ENCODE measurements at regions not wholly inside any gene's neighbourhood (a gene's known extent, or its start where the extent isn't known, plus 50 kb on each side); places are given as distances from the start of the nearest gene placed in this dataset.

GRCh38 chr10:2679646-2680045, 387.7 kb upstream of the PFKP start:
- Histone ChIP-seq H2AK9ac (replicated peaks; ENCODE audit: low read depth, low read length, poor library complexity) (no peak overlapping the region), H4K20me1 (ENCODE audit: insufficient read depth, low read length) (no peaks in the 10 kb centered on the region), H4K8ac (ENCODE audit: low read depth in 2 of 2, low read length in 2 of 2) (no peak overlapping the region), H2BK120ac (ENCODE audit: low read depth, low read length) (no peak overlapping the region), H2BK5ac (ENCODE audit: low read depth, low read length, poor library complexity, severe bottlenecking) (no peak overlapping the region), H3K27me3 (ENCODE audit: control insufficient read depth, insufficient read depth, low read length) (no peaks in the 10 kb centered on the region), H3K9me3 (ENCODE audit: control insufficient read depth, insufficient read depth, low read length) (peaks cover 32% of the 10 kb centered on the region), H3K4me3 (ENCODE audit: insufficient read depth, low read depth, low read length) (no peak overlapping the region), H3K23ac (ENCODE audit: low read depth, low read length) (no peak overlapping the region), H3K14ac (replicated peaks; ENCODE audit: low read depth, low read length) (no peak overlapping the region), H3K79me1 (ENCODE audit: low read depth in 1 of 2, low read length in 2 of 2) (no peaks in the 10 kb centered on the region), H3K4me2 (ENCODE audit: low read depth, low read length) (no peak overlapping the region), H3K36me3 (ENCODE audit: control insufficient read depth, insufficient read depth, low read length) (no peaks in the 10 kb centered on the region), H2BK20ac (ENCODE audit: low read depth, low read length) (no peak overlapping the region), H2BK15ac (ENCODE audit: low read depth, low read length) (no peak overlapping the region), H3K9ac (ENCODE audit: low read depth, low read length) (no peak overlapping the region), H3K9me1 (ENCODE audit: insufficient read depth, low read length) (no peaks in the 10 kb centered on the region), H3K4me1 (ENCODE audit: control insufficient read depth, insufficient read depth, low read length) (no peaks in the 10 kb centered on the region), H4K5ac (ENCODE audit: low read depth, low read length) (no peak overlapping the region), H3K56ac (ENCODE audit: extremely low read depth, insufficient read depth, low read length) (no peak overlapping the region), H2AK5ac (ENCODE audit: low read depth, low read length) (no peak overlapping the region), H3K18ac (ENCODE audit: low read depth, low read length) (no peak overlapping the region), H2AFZ (replicated peaks; ENCODE audit: low read length, poor library complexity) (no peak overlapping the region), H4K91ac (ENCODE audit: insufficient read depth, low read depth, low read length) (no peak overlapping the region), H3K27ac (ENCODE audit: insufficient read depth, low read length) (no peak overlapping the region), H3K4ac (ENCODE audit: low read depth, low read length) (no peak overlapping the region)
- ChIA-PET CTCF (no interaction called here), POLR2A (ENCODE audit: unreplicated experiment) (no interaction called here)
- in situ Hi-C loops (cut with MboI; ENCODE audit: low sequenced_read_pairs), result no loop called here
- dilution Hi-C loops (cut with HindIII; ENCODE audit: low sequenced_read_pairs, unreplicated experiment), result no loop called here
- 59% methylated on average over 8 of the region's 12 CpGs; no CpG with 5 or more reads in 1 of the 2 experiments for WGBS, 2 experiments (ENCODE audit: extremely low coverage in 2 of 2, insufficient read length in 1 of 2)
- intact Hi-C loops (cut with micrococcal nuclease), result no loop called here
- DNase-seq, result no peak
- ATAC-seq (ENCODE audit: low read depth), result no peak
- BruUV-seq (replicated peaks), result no TSS peak
- TF ChIP-seq RAD21 (IDR thresholded peaks at IDR 0.05; ENCODE audit: low read length) (no peak), ELK1 (IDR thresholded peaks at IDR 0.05; ENCODE audit: borderline replicate concordance, low read depth, low read length) (no peak), MAZ (IDR thresholded peaks at IDR 0.05; ENCODE audit: borderline replicate concordance, low read depth, low read length) (no peak), BHLHE40 (IDR thresholded peaks at IDR 0.05; ENCODE audit: low read depth, low read length) (no peak), NFE2L2 (IDR thresholded peaks at IDR 0.05; ENCODE audit: low read depth, low read length) (no peak), MXI1 (IDR thresholded peaks at IDR 0.05; ENCODE audit: borderline replicate concordance, low read depth, low read length) (no peak), USF2 (IDR thresholded peaks at IDR 0.05; ENCODE audit: low read depth, low read length) (no peak), SMC3 (IDR thresholded peaks at IDR 0.05; ENCODE audit: low read depth, low read length) (no peak), MAFK (IDR thresholded peaks at IDR 0.05; ENCODE audit: low read depth, low read length) (no peak), CTCF (conservative IDR thresholded peaks at IDR 0.05; ENCODE audit: low read depth, low read length) (no peak), FOS (IDR thresholded peaks at IDR 0.05; ENCODE audit: low read depth, low read length) (no peak), CHD1 (IDR thresholded peaks at IDR 0.05; ENCODE audit: low read depth, low read length) (no peak), CEBPB (IDR thresholded peaks at IDR 0.05; ENCODE audit: low read depth, low read length) (no peak), RCOR1 (IDR thresholded peaks at IDR 0.05; ENCODE audit: insufficient replicate concordance, low read length) (no peak), POLR2A (IDR thresholded peaks at IDR 0.05; ENCODE audit: low read depth, low read length) (no peak), RFX5 (IDR thresholded peaks at IDR 0.05; ENCODE audit: low read depth, low read length) (no peak)
